T-helper 2 cell treated with Interferon-gamma antibody and Interleukin-4, amounts not matched to agents 5 μg/mL and 100 μg/mL, for 36 hours (primary cell): ENCODE measurements at regions not wholly inside any gene's neighbourhood (a gene's known extent, or its start where the extent isn't known, plus 50 kb on each side); places are given as distances from the start of the nearest gene placed in this dataset.

Source experiments
- DNase-seq: peaks from one replicate; pipeline ENCODE4 v3.0.0; 2021; ENCODE audit warnings: low spot score
- H3K27ac Mint-ChIP-seq: one replicate; pipeline ENCODE4 v1.8.0; 2021; ENCODE audit warnings: mild to moderate bottlenecking, mixed read lengths
- H3K27me3 Mint-ChIP-seq: one replicate; pipeline ENCODE4 v1.8.0; 2021; ENCODE audit warnings: low read depth, mixed read lengths
- H3K36me3 Mint-ChIP-seq: one replicate; pipeline ENCODE4 v1.8.0; 2021; ENCODE audit warnings: low read depth, mixed read lengths
- H3K4me1 Mint-ChIP-seq: one replicate; pipeline ENCODE4 v1.8.0; 2021; ENCODE audit warnings: low read depth, mixed read lengths
- H3K4me3 Mint-ChIP-seq: one replicate; pipeline ENCODE4 v1.8.0; 2022; ENCODE audit warnings: mild to moderate bottlenecking, moderate library complexity, mixed read lengths
- H3K9me3 Mint-ChIP-seq: one replicate; pipeline ENCODE4 v1.8.0; 2021; ENCODE audit warnings: mixed read lengths

- Mint-ChIP-seq H3K27me3 (no peaks in the 10 kb centered on the region), H3K27ac (no peak overlapping the region), H3K36me3 (no peaks in the 10 kb centered on the region), H3K4me1 (no peaks in the 10 kb centered on the region), H3K9me3 (no peaks in the 10 kb centered on the region), H3K4me3 (no peak overlapping the region)
- DNase-seq, result no peak
Measured at GRCh38 chr10:2099321-2099720, 362.0 kb upstream of the ADARB2 start.

GRCh38 chr10:2097937-2098336 lies 360.6 kb upstream of the ADARB2 start:
- no peaks in the 10 kb centered on the region for H3K9me3 Mint-ChIP-seq
- no peak overlapping the region for H3K4me3 Mint-ChIP-seq
- no peaks in the 10 kb centered on the region for H3K27me3 Mint-ChIP-seq

GRCh38 chr10:2094171-2094570 lies 356.8 kb upstream of the ADARB2 start:
- Mint-ChIP-seq H3K9me3 (peaks cover 1% of the 10 kb centered on the region), H3K27me3 (no peaks in the 10 kb centered on the region), H3K27ac (no peak overlapping the region), H3K36me3 (no peaks in the 10 kb centered on the region), H3K4me1 (no peaks in the 10 kb centered on the region), H3K4me3 (no peak overlapping the region)
- no peak for DNase-seq

More at GRCh38 chr10:2097937-2098336, 360.6 kb upstream of the ADARB2 start:
- H3K36me3 Mint-ChIP-seq, result no peaks in the 10 kb centered on the region
- H3K4me1 Mint-ChIP-seq, result no peaks in the 10 kb centered on the region
- H3K27ac Mint-ChIP-seq, result no peak overlapping the region
- DNase-seq, result no peak

GRCh38 chr10:2083591-2083990 lies 346.3 kb upstream of the ADARB2 start:
- Mint-ChIP-seq H3K4me1 (no peaks in the 10 kb centered on the region), H3K4me3 (no peak overlapping the region), H3K27ac (no peak overlapping the region), H3K27me3 (peaks cover 2% of the 10 kb centered on the region), H3K9me3 (peaks cover 6% of the 10 kb centered on the region), H3K36me3 (no peaks in the 10 kb centered on the region)
- DNase-seq, result no peak

GRCh38 chr10:2081501-2081900 lies 344.2 kb upstream of the ADARB2 start:
- DNase-seq, result no peak
- no peak overlapping the region for H3K27ac Mint-ChIP-seq
- no peak overlapping the region for H3K4me3 Mint-ChIP-seq
- H3K36me3 Mint-ChIP-seq, result no peaks in the 10 kb centered on the region
- H3K4me1 Mint-ChIP-seq, result no peaks in the 10 kb centered on the region
- H3K9me3 Mint-ChIP-seq, result no peaks in the 10 kb centered on the region
- peaks cover 2% of the 10 kb centered on the region for H3K27me3 Mint-ChIP-seq

- no peak for DNase-seq
- Mint-ChIP-seq H3K9me3 (no peaks in the 10 kb centered on the region), H3K27me3 (peaks cover 2% of the 10 kb centered on the region), H3K4me3 (no peak overlapping the region), H3K36me3 (no peaks in the 10 kb centered on the region), H3K4me1 (no peaks in the 10 kb centered on the region), H3K27ac (no peak overlapping the region)
Measured at GRCh38 chr10:2079603-2080078, 342.3 kb upstream of the ADARB2 start.

GRCh38 chr10:2077231-2077630 lies 339.9 kb upstream of the ADARB2 start:
- Mint-ChIP-seq H3K4me3 (no peak overlapping the region), H3K27ac (no peak overlapping the region), H3K4me1 (no peaks in the 10 kb centered on the region), H3K27me3 (peaks cover 2% of the 10 kb centered on the region), H3K36me3 (no peaks in the 10 kb centered on the region), H3K9me3 (no peaks in the 10 kb centered on the region)
- no peak for DNase-seq

- H3K4me3 Mint-ChIP-seq, result no peak overlapping the region
Measured at GRCh38 chr10:2076528-2076927, 339.2 kb upstream of the ADARB2 start.

GRCh38 chr10:2067015-2067414 lies 329.7 kb upstream of the ADARB2 start:
- H3K4me1 Mint-ChIP-seq, result no peaks in the 10 kb centered on the region
- H3K9me3 Mint-ChIP-seq, result no peaks in the 10 kb centered on the region
- no peak for DNase-seq
- H3K27me3 Mint-ChIP-seq, result no peaks in the 10 kb centered on the region
- no peak overlapping the region for H3K27ac Mint-ChIP-seq
- no peaks in the 10 kb centered on the region for H3K36me3 Mint-ChIP-seq
- H3K4me3 Mint-ChIP-seq, result no peak overlapping the region

More at GRCh38 chr10:2076528-2076927, 339.2 kb upstream of the ADARB2 start:
- Mint-ChIP-seq H3K9me3 (no peaks in the 10 kb centered on the region), H3K36me3 (no peaks in the 10 kb centered on the region), H3K27me3 (peaks cover 2% of the 10 kb centered on the region), H3K27ac (no peak overlapping the region), H3K4me1 (no peaks in the 10 kb centered on the region)
- no peak for DNase-seq

GRCh38 chr10:2054728-2055127 lies 317.4 kb upstream of the ADARB2 start:
- Mint-ChIP-seq H3K9me3 (peaks cover 3% of the 10 kb centered on the region), H3K36me3 (no peaks in the 10 kb centered on the region), H3K4me1 (no peaks in the 10 kb centered on the region), H3K27ac (no peak overlapping the region), H3K4me3 (no peak overlapping the region), H3K27me3 (no peaks in the 10 kb centered on the region)
- DNase-seq, result no peak

GRCh38 chr10:2053805-2054204 lies 316.5 kb upstream of the ADARB2 start:
- no peak overlapping the region for H3K27ac Mint-ChIP-seq
- H3K4me3 Mint-ChIP-seq, result no peak overlapping the region
- H3K36me3 Mint-ChIP-seq, result no peaks in the 10 kb centered on the region
- peaks cover 3% of the 10 kb centered on the region for H3K9me3 Mint-ChIP-seq
- no peaks in the 10 kb centered on the region for H3K4me1 Mint-ChIP-seq
- no peak for DNase-seq
- no peaks in the 10 kb centered on the region for H3K27me3 Mint-ChIP-seq

GRCh38 chr10:2051108-2051507 lies 313.8 kb upstream of the ADARB2 start:
- DNase-seq, result no peak
- no peaks in the 10 kb centered on the region for H3K27me3 Mint-ChIP-seq
- H3K4me1 Mint-ChIP-seq, result no peaks in the 10 kb centered on the region
- no peak overlapping the region for H3K27ac Mint-ChIP-seq
- peaks cover 3% of the 10 kb centered on the region for H3K9me3 Mint-ChIP-seq
- H3K36me3 Mint-ChIP-seq, result no peaks in the 10 kb centered on the region
- H3K4me3 Mint-ChIP-seq, result no peak overlapping the region

GRCh38 chr10:2049560-2049959 lies 312.2 kb upstream of the ADARB2 start:
- Mint-ChIP-seq H3K36me3 (no peaks in the 10 kb centered on the region), H3K4me3 (no peak overlapping the region), H3K27me3 (no peaks in the 10 kb centered on the region), H3K27ac (no peak overlapping the region), H3K4me1 (no peaks in the 10 kb centered on the region), H3K9me3 (peaks cover 3% of the 10 kb centered on the region)
- no peak for DNase-seq

GRCh38 chr10:2048337-2048973 lies 311.1 kb upstream of the ADARB2 start:
- H3K27me3 Mint-ChIP-seq, result no peaks in the 10 kb centered on the region
- no peak overlapping the region for H3K27ac Mint-ChIP-seq
- H3K9me3 Mint-ChIP-seq, result peaks cover 3% of the 10 kb centered on the region
- no peak overlapping the region for H3K4me3 Mint-ChIP-seq
- no peak for DNase-seq
- H3K36me3 Mint-ChIP-seq, result no peaks in the 10 kb centered on the region
- H3K4me1 Mint-ChIP-seq, result no peaks in the 10 kb centered on the region

GRCh38 chr10:2047679-2048078 lies 310.4 kb upstream of the ADARB2 start:
- DNase-seq, result no peak
- Mint-ChIP-seq H3K4me3 (no peak overlapping the region), H3K36me3 (no peaks in the 10 kb centered on the region), H3K4me1 (no peaks in the 10 kb centered on the region), H3K27me3 (no peaks in the 10 kb centered on the region), H3K9me3 (peaks cover 3% of the 10 kb centered on the region), H3K27ac (no peak overlapping the region)
